ENCODE measurements at regions not wholly inside any gene's neighbourhood (a gene's known extent, or its start where the extent isn't known, plus 50 kb on each side); places are given as distances from the start of the nearest gene placed in this dataset.
A peak's percentile ranks its signal among the peaks of the same experiment; 100 is the strongest.

- in situ Hi-C loops (cut with MboI) = no loop called here
- Histone ChIP-seq H3K4me3 (no peak overlapping the region), H3K9me3 (replicated peaks; ENCODE audit: control insufficient read depth, insufficient read depth, low read length) (no peaks in the 10 kb centered on the region), H4K20me1 (ENCODE audit: control insufficient read depth, insufficient read depth) (no peaks in the 10 kb centered on the region), H3K4me2 (ENCODE audit: control insufficient read depth, insufficient read depth) (no peak overlapping the region), H2AFZ (ENCODE audit: control insufficient read depth, low read depth, low read length) (no peak overlapping the region), H3K27ac (ENCODE audit: control insufficient read depth, insufficient read depth) (no peak overlapping the region), H3K27me3 (replicated peaks in 1 of 2; ENCODE audit: control insufficient read depth in 2 of 2, insufficient read depth in 2 of 2, low read length in 1 of 2) (no peaks in the 10 kb centered on the region), H3K79me2 (ENCODE audit: control insufficient read depth, insufficient read depth, low read length) (no peaks in the 10 kb centered on the region), H3K4me1 (ENCODE audit: control insufficient read depth, insufficient read depth, low read length) (no peaks in the 10 kb centered on the region), H3K36me3 (ENCODE audit: control insufficient read depth in 2 of 2, insufficient read depth in 2 of 2, low read length in 1 of 2) (no peaks in the 10 kb centered on the region), H3K9ac (ENCODE audit: control insufficient read depth, insufficient read depth, low read length) (no peak overlapping the region)
- WGBS (ENCODE audit: insufficient coverage, insufficient replicate concordance, low lambda C conversion rate, missing lambda C conversion rate) = 69% methylated on average over 4 of the region's 4 CpGs
- no peak for DNase-seq (ENCODE audit: low read depth, low spot score)
- peak; percentile 64 for ATAC-seq
- FAIRE-seq = no peak
- CTCF ChIA-PET = interaction anchor here (0.7 to 3.2 kb wide), 45 partner anchors 10 to 1546 kb away, joined by 3 to 45 read pairs (median 4); partner anchors contain the start of gene DUSP10
- SMC1A ChIA-PET (ENCODE audit: uncharacterized antibody, unreplicated experiment) = interaction anchor here (0.6 to 5.9 kb wide), 50 partner anchors 8 to 911 kb away, joined by 3 to 52 read pairs (median 4); partner anchors contain the start of gene DUSP10
- POLR2A ChIA-PET = interaction anchor here (1.5 kb wide), 1 partner anchor 200 kb away, joined by 5 read pairs; no protein-coding TSS in a partner anchor
- RAD21 ChIA-PET (ENCODE audit: unreplicated experiment) = interaction anchor here (0.6 to 2.8 kb wide), 33 partner anchors 9 to 676 kb away, joined by 3 to 50 read pairs (median 4); partner anchors contain the start of gene DUSP10
- peak; percentile 39 to 57 (median 53); a peak in 5 of 6 replicates for TF ChIP-seq CTCF (IDR thresholded peaks at IDR 0.05 in 2 of 3, conservative IDR thresholded peaks at IDR 0.05 in 1 of 3; ENCODE audit: control insufficient read depth in 2 of 3, extremely low read depth in 1 of 3, insufficient read depth in 1 of 3, low read depth in 3 of 3, low read length in 3 of 3)
- TF ChIP-seq PKNOX1 (IDR thresholded peaks at IDR 0.05) = no peak
- peak; percentile 70; the same call in 1 of the 2 replicates for TF ChIP-seq SMC3 (IDR thresholded peaks at IDR 0.05; ENCODE audit: borderline replicate concordance, low read length)
- TF ChIP-seq RAD21 (IDR thresholded peaks at IDR 0.05; ENCODE audit: insufficient read depth, low read depth, low read length) = peak; percentile 66
- TF ChIP-seq RAD51 (IDR thresholded peaks at IDR 0.05) = peak; percentile 53; the same call in 1 of the 2 replicates
- intact Hi-C loops (cut with micrococcal nuclease; ENCODE audit: unreplicated experiment) = loop anchor here (2.0 to 10.0 kb wide), 4 partner anchors 197 to 914 kb away; no protein-coding TSS in a partner anchor
- BruUV-seq (replicated peaks) = no TSS peak
Measured at GRCh38 chr1:221543529-221544120, 198.3 kb downstream of the DUSP10 start.
